Caco-2 (cell line): ENCODE measurements at regions not wholly inside any gene's neighbourhood (a gene's known extent, or its start where the extent isn't known, plus 50 kb on each side); places are given as distances from the start of the nearest gene placed in this dataset.

ENCODE experiments used
- BruUV-seq: library from RNA; stranded (reverse); fragments of 400-500 nt; replicated peaks from 2 replicates; lab custom pipeline; 2021; lab: Mats Ljungman, UMichigan
- CTCF ChIA-PET: fragments of 300-600 bp; sonication (Branson Sonifier 250); formaldehyde crosslinking; loops from one replicate; lab custom pipeline; 2022; ENCODE audit warnings: antibody characterized with exemption; lab: Charles Lee
- POLR2A ChIA-PET: fragments of 300-600 bp; sonication (Branson Sonifier 250); formaldehyde crosslinking; loops from one replicate; lab custom pipeline; 2022; ENCODE audit warnings: antibody characterized with exemption; lab: Charles Lee
- DNase-seq, 2 experiments: peaks; one replicate each; pipeline versions ENCODE4 v3.0.0 to v3.0.0-alpha.2; 2020 to 2022
- H3K27me3 ChIP-seq: replicated peaks from 2 replicates; pipeline ENCODE4 v1.6.0; 2011; ENCODE audit warnings: low read length; ENCODE audit not compliant: control insufficient read depth, insufficient read depth
- H3K36me3 ChIP-seq: 2 replicates; pipeline ENCODE4 v1.5.1; 2011; ENCODE audit warnings: low read length; ENCODE audit not compliant: control insufficient read depth, insufficient read depth
- H3K4me1 ChIP-seq: fragments of 250-450 bp; sonication (Bioruptor Pico); 2 replicates; pipeline ENCODE4 v1.5.1; 2020; ENCODE audit warnings: mild to moderate bottlenecking
- H3K4me3 ChIP-seq: 2 replicates; pipeline ENCODE4 v1.5.1; 2011; ENCODE audit warnings: low read depth, mild to moderate bottlenecking, control low read depth, low read length
- H3K9me3 ChIP-seq: fragments of 250-450 bp; sonication (Bioruptor Pico); 2 replicates; pipeline ENCODE4 v1.5.1; 2020; ENCODE audit warnings: mild to moderate bottlenecking, moderate library complexity
- H3K27ac Mint-ChIP-seq: one replicate; pipeline ENCODE4 v1.8.0; 2022; ENCODE audit warnings: mixed read lengths; ENCODE audit not compliant: unreplicated experiment
- H3K27me3 Mint-ChIP-seq: one replicate; pipeline ENCODE4 v1.8.0; 2022; ENCODE audit warnings: mixed read lengths; ENCODE audit not compliant: insufficient read depth, unreplicated experiment
- H3K36me3 Mint-ChIP-seq: one replicate; pipeline ENCODE4 v1.8.0; 2022; ENCODE audit warnings: mild to moderate bottlenecking, mixed read lengths; ENCODE audit not compliant: insufficient read depth, unreplicated experiment
- H3K4me1 Mint-ChIP-seq: one replicate; pipeline ENCODE4 v1.8.0; 2022; ENCODE audit warnings: low read depth, mixed read lengths; ENCODE audit not compliant: unreplicated experiment
- H3K4me3 Mint-ChIP-seq: one replicate; pipeline ENCODE4 v1.8.0; 2022; ENCODE audit warnings: mild to moderate bottlenecking, moderate library complexity, mixed read lengths; ENCODE audit not compliant: unreplicated experiment
- H3K9me3 Mint-ChIP-seq: one replicate; pipeline ENCODE4 v1.8.0; 2022; ENCODE audit warnings: mixed read lengths; ENCODE audit not compliant: unreplicated experiment
- CTCF ChIP-seq, 2 experiments: fragments of 200-600 bp in 1 of 2; IDR thresholded peaks; 1 replicate in 1 of 2; 2 replicates in 1 of 2; pipeline versions ENCODE4 v1.5.1 to v1.8.0; 2011 to 2022; ENCODE audit warnings: antibody characterized with exemption in 1 of 2, control low read depth in 1 of 2, inconsistent platforms in 1 of 2, low read depth in 1 of 2, low read length in 1 of 2, mild to moderate bottlenecking in 1 of 2, moderate library complexity in 1 of 2; ENCODE audit not compliant: insufficient read depth in 1 of 2, severe bottlenecking in 1 of 2, unreplicated experiment in 1 of 2
- intact Hi-C: fragments of 100-400 bp; cut with micrococcal nuclease; formaldehyde crosslinking; loops from one replicate; pipeline ENCODE4 v1.10.0; 2022; ENCODE audit not compliant: unreplicated experiment

- Mint-ChIP-seq H3K27ac (no peak overlapping the region), H3K36me3 (no peaks in the 10 kb centered on the region), H3K27me3 (peaks cover 5% of the 10 kb centered on the region), H3K4me3 (no peak overlapping the region), H3K4me1 (no peaks in the 10 kb centered on the region), H3K9me3 (no peaks in the 10 kb centered on the region)
- Histone ChIP-seq H3K4me1 (no peaks in the 10 kb centered on the region), H3K27me3 (no peaks in the 10 kb centered on the region), H3K36me3 (no peaks in the 10 kb centered on the region), H3K9me3 (no peaks in the 10 kb centered on the region), H3K4me3 (no peak overlapping the region)
- no TSS peak for BruUV-seq
- ChIA-PET CTCF (no interaction called here), POLR2A (no interaction called here)
- DNase-seq: no peak
- TF ChIP-seq CTCF (IDR thresholded peaks at IDR 0.05; ENCODE audit: insufficient read depth in 1 of 2, low read depth in 1 of 2, low read length in 1 of 2, severe bottlenecking in 1 of 2, unreplicated experiment in 1 of 2): no peak
- intact Hi-C loops: no loop called here
Observed at GRCh38 chr12:77504466-77504865, 326.2 kb upstream of the NAV3 start.

GRCh38 chr12:77500089-77500488, 330.6 kb upstream of the NAV3 start:
- no peaks in the 10 kb centered on the region for H3K36me3 ChIP-seq
- no peak overlapping the region for H3K27ac Mint-ChIP-seq
- no peaks in the 10 kb centered on the region for H3K4me1 ChIP-seq
- no peak for DNase-seq
- no peak for TF ChIP-seq CTCF (IDR thresholded peaks at IDR 0.05; ENCODE audit: insufficient read depth in 1 of 2, low read depth in 1 of 2, low read length in 1 of 2, severe bottlenecking in 1 of 2, unreplicated experiment in 1 of 2)
- H3K9me3 ChIP-seq: no peaks in the 10 kb centered on the region
- H3K4me3 ChIP-seq: no peak overlapping the region
- ChIA-PET POLR2A (no interaction called here), CTCF (no interaction called here)
- BruUV-seq: no TSS peak
- no peaks in the 10 kb centered on the region for H3K9me3 Mint-ChIP-seq
- no peak overlapping the region for H3K4me3 Mint-ChIP-seq
- H3K36me3 Mint-ChIP-seq: no peaks in the 10 kb centered on the region
- no peaks in the 10 kb centered on the region for H3K27me3 Mint-ChIP-seq
- no peaks in the 10 kb centered on the region for H3K4me1 Mint-ChIP-seq
- H3K27me3 ChIP-seq: no peaks in the 10 kb centered on the region
- intact Hi-C loops: no loop called here

GRCh38 chr12:77497647-77498046, 333.0 kb upstream of the NAV3 start:
- no peaks in the 10 kb centered on the region for H3K9me3 Mint-ChIP-seq
- Histone ChIP-seq H3K36me3 (no peaks in the 10 kb centered on the region), H3K9me3 (no peaks in the 10 kb centered on the region), H3K27me3 (no peaks in the 10 kb centered on the region), H3K4me1 (no peaks in the 10 kb centered on the region), H3K4me3 (no peak overlapping the region)
- CTCF ChIA-PET: no interaction called here
- intact Hi-C loops: no loop called here
- no peak overlapping the region for H3K27ac Mint-ChIP-seq
- no TSS peak for BruUV-seq
- no peaks in the 10 kb centered on the region for H3K27me3 Mint-ChIP-seq
- no peak overlapping the region for H3K4me3 Mint-ChIP-seq
- no peak for TF ChIP-seq CTCF (IDR thresholded peaks at IDR 0.05; ENCODE audit: insufficient read depth in 1 of 2, low read depth in 1 of 2, low read length in 1 of 2, severe bottlenecking in 1 of 2, unreplicated experiment in 1 of 2)
- POLR2A ChIA-PET: no interaction called here
- no peaks in the 10 kb centered on the region for H3K4me1 Mint-ChIP-seq
- no peak for DNase-seq
- H3K36me3 Mint-ChIP-seq: no peaks in the 10 kb centered on the region
